ENCODE measurements at regions not wholly inside any gene's neighbourhood (a gene's known extent, or its start where the extent isn't known, plus 50 kb on each side); places are given as distances from the start of the nearest gene placed in this dataset.

- DNase-seq = no peak
Observed at GRCh38 chr4:163622379-163623035, 128.0 kb downstream of the TMA16 start.

DNA sequence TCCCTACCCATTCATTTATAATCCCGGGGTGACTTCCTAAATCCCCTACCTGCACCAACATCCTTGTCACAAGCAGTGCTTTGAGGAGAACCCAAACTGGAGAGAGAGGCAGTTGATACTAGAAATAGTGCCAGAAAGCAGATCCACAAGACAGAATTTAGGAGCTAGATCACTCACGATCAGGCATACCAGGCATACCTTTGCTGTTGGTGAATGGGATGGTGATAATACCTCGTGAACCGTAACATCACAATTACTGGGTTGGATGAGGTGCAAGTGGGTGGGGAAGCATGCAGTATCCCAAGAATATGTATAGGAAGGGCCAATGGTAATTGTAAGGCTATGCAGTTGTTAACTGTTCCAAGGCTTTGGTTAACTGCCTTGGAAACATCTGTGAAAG is 129.3 kb downstream of the TMA16 start:
- no peak for DNase-seq

DNA sequence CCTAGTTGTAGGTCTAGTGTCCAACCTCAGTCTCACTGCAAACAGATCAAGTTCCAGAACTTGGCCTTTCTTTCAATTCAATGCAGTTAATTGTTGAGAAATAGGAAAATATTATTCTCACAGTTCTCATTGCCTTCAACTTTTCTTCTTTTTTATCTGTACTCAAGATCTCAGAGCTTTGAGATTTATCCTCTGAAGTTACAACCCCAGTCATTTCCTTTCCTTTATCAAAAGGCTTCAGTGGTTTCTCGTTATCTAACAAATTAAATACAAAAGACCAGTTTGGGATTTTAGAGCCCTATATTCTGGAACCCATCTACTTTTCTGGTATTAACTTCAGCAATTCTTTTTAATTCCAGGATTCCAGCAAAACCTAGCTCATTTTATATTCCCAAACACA is 130.2 kb downstream of the TMA16 start:
- DNase-seq = no peak

DNA sequence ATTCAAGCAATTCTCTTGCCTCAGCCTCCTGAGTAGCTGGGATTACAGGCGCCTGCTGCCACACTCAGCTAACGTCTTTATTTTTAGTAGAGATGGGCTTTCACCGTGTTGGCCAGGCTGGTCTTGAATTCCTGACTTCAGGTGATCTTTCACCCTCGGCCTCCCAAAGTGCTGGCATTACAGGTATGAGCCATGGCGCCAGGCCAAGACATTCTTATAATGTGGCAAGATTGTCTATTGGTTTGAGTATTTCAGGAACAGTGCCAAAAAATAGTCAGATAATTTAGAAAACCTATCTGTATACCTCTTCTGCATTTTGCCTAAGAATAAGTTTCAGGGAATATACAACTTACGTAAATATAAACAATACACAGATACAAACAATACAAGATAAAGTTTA is 136.8 kb downstream of the TMA16 start:
- DNase-seq = no peak

DNA sequence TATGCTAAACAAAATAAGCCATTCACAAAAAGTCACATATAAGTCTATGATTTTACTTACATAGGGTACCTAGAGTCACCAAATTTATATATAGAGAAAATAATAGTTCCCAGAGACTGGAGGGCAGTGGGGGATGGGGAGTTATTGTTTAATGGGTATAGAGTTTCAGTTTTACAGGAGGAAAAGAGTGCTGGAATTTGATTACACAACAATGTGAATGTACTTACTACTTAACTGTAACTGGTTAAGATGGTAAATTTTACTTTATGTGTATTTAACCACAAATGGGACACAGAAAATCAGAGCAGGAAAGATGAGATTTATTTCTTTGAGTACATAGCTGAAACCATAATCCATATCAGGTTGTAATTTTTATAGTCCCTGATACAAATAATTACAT is 144.4 kb downstream of the TMA16 start:
- no peak for DNase-seq

GRCh38 chr4:163649557-163650091 is 155.1 kb downstream of the TMA16 start:
- DNase-seq = no peak

DNA sequence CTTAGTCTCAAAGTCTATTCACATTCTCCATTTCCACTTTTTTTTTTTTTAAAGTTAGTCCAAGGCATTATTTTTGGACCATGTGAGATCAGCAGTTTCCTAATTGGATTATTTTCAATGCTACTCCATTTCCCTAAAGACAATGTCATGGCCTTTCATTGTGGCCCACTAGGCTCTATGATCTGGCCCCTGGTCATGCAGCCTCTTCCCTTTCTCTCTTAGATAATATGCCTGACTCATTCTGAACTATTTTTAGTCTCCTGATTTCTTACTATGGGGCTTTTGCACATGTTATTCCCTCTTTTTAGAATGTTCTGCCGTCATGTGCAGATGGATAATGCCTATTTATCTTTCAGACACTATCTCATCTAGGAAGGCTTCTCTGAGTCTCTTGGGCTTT is 157.3 kb downstream of the TMA16 start:
- no peak for DNase-seq

GRCh38 chr4:163654621-163655020 is 160.1 kb downstream of the TMA16 start:
- DNase-seq = no peak

DNA sequence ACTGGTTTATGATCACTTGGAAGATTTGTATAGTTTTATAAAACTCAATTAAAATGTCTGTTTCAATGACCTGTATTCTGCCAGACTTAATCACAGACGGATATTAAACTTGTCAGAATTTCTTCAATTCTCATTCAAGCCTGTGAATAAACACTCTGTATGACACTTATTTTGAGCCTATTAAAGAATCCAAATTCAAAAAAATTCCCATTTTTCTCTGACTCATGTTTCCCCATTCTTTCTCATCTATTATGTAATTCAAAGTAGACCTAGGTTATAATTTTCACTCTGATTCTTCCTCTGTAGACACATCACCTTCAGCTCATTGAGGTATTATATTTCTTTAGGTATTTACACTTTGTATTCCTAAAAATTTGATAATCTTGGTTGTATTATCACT is 166.1 kb downstream of the TMA16 start:
- DNase-seq = no peak

DNA sequence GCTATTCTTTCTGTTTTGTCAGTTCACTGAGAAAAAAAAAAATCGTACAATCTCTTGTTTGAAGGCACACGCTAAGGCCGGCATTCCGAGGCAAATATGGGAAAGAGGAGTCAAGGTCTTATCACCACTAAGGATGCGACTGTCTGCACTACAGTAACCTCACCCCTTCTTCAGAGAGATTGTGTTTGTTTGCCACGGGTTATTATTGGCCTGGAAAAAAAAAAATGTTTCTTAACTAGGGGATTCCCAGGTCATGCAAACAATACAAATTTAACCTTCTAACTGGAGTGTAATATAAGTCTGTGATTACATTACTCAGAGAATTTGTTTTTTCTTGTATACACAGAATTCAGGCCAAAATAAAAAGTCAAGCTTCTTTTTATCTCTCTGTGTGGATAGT is 168.3 kb downstream of the TMA16 start:
- DNase-seq = no peak

DNA sequence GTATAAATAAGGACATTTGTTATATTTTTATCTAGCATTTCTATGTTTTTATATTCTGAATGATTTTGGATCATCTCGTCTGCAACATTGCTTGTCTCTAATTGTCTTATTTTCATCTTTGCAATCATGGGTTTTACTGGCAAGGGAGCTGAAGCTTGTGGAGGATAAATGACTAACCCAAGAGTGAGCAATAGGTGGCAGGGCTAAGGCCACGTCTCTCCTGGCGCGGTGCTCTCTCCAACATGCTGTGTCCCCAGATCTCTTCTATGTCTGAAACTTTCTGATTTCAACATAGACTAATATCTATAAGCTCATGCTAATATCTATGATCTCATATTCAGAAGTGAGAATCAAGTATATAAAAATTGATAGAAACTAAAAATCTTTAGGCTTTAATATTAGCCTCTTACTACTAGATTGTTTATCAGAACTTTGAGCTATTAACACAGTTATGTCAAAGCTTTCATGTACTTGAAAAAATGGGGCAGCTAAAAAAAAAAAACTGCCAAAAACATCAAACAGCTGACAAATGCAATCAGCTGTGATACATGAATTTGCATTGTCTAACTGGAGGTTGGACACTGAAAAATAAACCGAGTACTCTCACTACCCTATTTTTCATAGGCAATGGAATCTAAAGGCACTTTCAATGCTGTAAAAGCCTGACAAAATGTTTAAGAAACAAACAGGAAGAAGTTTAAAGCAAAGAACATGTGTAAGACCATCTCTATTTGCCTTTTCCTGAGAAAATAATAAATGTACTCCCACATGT is 169.2 kb downstream of the TMA16 start:
- no peak for DNase-seq

DNA sequence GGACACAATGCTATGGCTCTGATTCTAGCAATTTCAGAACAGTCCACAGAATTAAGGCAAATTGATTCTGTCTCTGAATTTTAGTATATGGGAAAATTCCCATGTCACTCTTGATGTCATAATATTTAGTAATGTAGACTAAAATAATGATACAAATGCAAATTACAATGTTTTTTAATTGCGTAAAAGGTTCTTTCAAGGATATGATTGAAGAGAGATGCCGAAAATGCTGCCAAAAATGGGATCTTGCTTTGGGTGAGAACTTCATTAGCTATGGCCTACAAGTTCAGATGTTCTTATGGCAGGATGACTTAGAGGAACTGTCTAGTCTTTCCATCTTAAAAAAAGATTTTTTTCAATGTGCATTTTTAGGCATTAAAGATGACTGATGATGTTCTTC is 170.6 kb downstream of the TMA16 start:
- DNase-seq = no peak

DNA sequence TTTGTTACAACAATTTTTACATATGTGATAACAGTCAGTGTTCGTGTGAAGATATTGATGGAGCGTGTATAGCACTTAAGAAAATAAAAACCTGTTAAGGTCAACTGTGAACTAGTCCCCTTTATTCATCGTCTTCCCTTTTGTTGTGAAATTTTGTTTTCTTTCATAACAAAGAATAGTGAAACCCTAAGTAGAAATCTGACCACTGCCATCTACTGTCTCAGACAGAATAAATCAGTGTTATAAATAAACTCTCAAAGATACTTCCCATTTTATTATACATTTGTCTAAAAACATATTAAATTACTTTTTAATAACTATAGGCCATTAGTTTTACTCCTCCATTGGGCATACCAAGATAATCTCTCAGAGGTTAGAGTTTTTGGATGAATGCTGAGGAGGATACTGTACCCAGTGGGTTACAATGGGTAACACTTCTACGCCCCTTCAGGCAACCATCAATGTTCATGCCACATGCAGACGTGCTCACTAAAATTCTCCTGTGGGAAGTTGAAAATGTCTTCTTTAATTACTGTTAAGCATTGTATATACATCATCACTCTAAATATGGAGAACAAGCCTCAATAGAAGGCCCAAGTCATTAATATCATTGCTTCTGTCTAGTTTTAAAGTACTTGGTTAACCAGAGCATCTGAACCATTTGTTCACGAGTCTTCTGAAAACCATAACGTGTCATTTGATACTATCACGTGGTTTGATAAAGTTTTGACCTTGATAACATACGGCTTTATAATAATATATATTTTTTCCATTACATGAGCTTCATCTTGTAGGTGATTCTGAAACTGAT is 171.2 kb downstream of the TMA16 start:
- no peak for DNase-seq

GRCh38 chr4:163666332-163666873 is 171.9 kb downstream of the TMA16 start:
- DNase-seq = no peak

GRCh38 chr4:163672751-163673150 is 178.3 kb downstream of the TMA16 start:
- no peak for DNase-seq

DNA sequence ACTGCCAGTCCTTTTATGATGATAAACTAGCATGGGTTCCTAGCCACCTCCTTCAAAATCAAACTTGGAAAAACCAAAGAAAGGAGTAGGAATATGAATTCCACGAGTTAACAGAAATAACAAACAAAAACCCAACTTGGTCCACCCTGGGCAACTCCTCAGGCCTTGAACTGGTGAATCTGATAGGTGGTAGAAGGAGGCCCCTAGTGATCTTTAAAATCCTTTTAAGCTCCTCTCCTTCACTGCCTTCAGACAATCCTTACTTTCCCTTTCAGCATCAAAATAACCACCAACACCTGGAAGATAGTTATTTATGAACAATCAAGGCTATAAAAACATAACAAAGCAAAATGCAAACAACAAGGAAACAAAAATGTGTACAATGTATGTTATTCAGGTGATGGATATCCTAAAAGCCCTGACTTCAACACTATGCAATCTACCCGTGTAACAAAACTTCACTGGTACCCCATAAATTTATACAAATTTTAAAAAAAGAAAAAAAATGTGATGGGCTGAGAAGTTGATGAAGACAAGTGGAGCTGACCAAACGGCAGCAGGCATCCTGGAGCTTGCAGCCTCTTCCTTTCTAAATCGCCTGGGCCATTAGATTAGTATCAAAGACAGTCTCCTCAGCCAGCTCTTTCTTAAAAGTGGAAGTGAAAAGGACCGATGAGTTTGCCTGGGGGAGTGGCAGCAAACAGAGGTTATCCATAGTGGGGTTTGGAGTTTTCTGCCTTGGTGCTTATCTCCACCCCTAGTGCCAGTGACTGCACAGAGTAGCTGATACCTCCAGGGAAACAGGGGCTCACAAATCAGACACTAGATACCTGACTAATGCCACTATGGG is 179.6 kb downstream of the TMA16 start:
- DNase-seq = no peak

GRCh38 chr4:163679189-163679588 is 184.7 kb downstream of the TMA16 start:
- no peak for DNase-seq

DNA sequence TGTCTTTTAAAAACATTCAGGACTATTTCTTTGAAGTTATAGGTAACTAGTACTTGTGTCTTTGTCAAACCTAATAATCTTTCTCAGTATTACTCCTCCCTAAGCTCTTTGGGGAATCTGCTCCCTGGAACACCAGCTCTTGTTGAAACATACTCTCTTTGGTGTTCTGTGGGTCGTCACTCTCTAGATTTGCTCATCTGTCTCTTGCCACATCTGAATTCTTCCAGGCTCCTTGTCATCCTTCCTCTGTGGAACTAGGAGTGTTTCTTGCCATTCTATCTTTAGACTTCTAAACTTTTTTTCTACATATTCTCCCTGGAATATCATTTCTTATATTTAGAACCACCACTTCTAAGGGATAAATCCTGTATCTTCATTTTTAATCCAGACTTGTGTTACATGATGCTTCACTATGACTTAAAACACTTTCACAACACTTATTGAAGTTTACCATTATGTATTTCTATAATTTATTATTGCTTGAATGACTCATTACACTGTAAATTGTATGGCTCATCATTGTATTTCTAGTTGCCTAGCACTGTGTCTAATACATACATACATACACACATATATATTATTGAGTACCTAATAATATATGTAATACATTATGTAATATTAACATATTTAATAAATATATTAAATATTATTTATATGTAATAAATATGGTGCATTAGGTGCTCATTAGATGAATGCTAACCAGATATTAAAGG is 186.1 kb downstream of the TMA16 start:
- no peak for DNase-seq

DNA sequence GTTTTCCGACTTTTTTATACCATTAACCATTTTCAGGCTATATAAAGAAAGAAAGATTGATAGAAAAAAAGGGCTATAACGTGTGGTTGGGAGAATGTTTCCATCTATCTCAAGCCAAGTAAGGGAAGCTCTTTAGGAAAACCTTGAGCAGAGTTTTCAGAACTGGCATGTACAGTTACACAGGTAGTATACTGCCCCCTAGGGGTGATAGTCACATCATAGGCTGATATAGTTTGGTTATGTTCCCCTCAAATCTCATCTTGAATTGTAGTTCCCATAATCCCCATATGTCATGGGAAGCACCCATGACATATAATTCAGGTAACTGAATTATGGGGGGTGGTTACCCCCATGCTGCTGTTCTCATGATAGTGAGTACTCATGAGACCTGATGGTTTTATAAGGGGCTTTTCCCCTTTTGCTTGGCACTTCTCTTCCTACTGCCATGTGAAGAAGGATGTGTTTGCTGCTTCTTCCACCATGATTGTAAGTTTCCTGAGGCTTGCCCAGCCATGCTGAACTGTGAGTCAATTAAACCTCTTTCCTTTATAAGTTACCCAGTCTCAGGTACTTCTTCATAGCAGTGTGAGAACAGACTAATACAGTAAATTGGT is 186.8 kb downstream of the TMA16 start:
- no peak for DNase-seq

- no peak for DNase-seq
Observed at GRCh38 chr4:163688856-163689255, 194.4 kb downstream of the TMA16 start.

DNA sequence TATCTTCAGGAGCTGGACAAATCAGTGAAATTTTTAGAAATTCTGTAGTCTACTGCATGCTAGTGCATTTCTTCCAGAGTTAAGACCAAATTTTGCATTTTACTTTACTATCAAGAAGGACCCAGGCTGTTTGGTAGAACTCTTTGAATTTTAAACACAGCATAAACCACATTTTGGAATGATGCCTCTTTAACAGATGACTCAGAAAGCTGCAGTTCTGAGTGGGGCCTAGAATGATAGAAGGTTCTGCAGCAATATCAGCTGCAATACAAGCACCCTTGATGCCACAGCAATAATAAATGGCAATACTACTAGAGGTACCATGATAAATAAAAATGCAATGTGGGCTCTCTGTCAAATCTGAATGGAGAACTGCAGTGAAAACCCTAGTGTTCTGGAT is 198.7 kb downstream of the TMA16 start:
- no peak for DNase-seq
